ENCODE measurements at regions not wholly inside any gene's neighbourhood (a gene's known extent, or its start where the extent isn't known, plus 50 kb on each side); places are given as distances from the start of the nearest gene placed in this dataset.

DNA sequence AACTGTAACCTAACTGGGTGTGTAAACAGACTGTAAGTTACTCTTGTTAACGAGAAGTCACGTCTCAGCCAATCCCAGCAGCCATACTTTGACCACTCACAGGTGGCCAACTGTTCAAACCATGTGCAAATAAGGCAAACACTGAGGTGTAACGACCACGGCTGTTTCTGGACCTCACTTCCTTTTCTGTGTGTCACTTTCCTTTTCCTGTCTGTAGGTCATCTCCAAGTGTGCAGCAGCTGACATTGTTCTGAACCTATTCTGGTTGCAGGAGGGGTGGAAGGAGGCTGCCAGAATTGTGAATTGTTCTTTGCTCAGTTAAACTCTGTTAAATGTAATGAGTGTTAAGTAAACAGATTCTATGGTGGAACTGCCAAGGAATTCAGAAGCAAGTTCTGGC, 627.4 kb downstream of the KCNJ2 start:
- DNase-seq (ENCODE audit: low read depth), result no peak

DNA sequence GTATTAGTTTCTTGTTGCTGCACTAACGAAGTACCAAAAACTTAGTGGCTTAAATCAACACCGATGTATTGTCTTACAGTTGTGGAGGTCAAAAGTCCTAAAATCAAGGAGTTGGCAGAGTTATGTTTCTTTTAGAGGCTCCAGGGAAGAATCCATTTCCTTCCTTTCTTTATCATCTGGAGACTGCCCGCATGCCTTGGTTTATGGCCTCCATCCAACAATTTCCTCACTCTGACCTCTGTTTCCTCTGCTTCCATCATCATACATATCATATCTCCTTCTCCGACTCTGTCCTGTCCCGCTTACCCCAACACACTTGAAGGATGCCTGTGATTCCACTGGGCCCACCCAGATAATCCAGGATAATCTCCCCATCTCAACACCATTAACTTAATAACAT, 627.8 kb downstream of the KCNJ2 start:
- peak; percentile 15 for DNase-seq (ENCODE audit: low read depth)

DNA sequence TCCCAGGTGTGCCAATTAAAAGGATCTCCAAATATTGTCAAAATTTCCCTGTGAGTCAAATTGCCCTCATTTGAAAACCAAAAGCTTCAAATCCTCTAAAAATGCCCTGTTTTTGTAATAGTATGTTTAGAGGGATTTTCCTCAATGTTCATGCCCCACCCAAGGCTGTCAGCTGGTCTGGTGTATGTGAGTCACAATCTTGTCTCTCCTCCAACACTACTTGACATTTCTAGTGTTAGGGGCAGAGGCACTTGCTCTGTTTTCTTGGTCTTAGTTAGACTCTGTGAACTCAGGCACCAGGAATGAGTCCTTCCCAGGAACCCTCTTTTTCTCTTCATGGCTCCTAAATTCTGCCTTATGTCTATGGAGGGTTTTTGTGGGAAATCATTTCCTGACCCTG, 634.8 kb downstream of the KCNJ2 start:
- peak; percentile 20 for DNase-seq (ENCODE audit: low read depth)

DNA sequence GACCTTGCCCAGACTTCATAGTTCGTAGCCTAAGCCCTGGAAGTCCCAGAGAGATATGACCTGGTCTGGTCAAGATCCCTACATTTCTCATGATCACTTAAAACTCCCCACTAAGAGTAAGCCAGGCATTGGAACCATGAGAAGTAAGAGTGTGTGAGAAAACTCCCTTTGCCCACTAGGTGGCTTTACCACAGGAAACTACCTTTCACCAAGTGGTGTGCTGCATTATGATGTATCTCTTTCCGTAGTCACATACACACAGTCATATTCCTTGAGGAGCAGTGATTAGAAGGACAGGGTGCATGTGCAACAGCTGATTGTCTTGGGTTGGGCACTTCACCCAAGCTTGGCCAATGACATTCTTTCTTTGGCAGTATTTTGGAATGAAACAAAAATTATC, 639.3 kb downstream of the KCNJ2 start:
- DNase-seq (ENCODE audit: low read depth), result no peak

DNA sequence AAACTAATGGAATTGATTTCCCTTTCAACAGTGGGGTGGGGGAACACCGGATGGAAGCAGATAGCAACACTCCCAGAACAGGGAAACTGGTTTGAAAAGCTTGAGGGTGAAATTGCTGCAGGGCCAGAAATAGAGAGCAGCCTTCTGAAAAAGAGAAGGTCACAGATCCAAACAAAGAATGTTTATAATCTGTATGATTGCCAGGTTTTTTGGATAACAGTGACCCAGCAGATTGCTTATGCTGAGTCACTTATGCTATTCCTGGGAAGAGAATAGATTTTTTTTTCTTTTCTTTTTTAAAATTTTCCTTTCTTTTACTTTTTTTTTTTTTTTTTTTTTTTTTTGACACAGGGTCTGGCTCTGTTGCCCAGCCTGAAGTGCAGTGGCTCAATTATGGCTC, 641.3 kb downstream of the KCNJ2 start:
- DNase-seq (ENCODE audit: low read depth), result no peak

DNA sequence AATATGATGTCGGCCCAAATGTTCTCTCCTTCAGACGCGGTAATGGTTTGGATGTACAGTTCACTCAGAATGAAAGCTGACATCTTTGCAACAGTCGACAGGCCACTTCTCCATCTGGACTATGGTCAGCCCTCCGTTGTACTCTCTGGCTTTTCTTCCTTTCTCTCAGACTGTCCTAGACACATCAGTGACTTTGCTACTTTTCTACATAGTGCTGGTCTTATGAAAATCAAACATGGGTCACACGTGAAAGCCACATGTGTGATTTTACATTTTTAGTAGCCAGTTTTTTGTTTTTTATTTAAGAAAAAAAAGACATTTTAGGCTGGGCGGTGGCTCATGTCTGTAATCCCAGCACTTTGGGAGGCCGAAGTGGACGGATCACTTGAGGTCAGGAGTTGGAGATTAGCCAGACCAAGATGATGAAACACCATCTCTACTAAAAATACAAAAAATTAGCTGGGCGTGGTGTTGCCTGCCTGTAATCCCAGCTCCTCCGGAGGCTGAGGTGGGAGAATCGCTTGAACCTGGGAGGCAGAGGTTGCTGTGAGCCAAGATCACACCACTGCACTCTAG, 644.1 kb downstream of the KCNJ2 start:
- DNase-seq (ENCODE audit: low read depth), result peak; percentile 15

DNA sequence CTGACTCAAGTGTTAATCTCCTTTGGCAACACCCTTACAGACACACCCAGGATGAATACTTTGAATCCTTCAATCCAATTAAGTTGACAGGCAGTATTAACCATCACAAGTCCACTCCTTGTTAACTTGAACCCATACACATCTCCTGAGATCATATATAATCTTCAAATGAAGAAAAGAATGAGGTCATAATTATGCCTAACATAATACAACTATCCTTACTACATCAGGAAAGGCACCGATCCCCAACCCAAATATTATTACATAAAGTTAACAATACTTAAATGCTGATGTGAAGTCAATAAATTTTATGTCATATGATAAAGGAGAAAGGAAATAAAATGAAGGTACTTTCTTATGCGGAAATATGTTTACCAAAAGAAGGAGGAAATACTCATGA, 649.9 kb downstream of the KCNJ2 start:
- DNase-seq (ENCODE audit: low read depth), result no peak

DNA sequence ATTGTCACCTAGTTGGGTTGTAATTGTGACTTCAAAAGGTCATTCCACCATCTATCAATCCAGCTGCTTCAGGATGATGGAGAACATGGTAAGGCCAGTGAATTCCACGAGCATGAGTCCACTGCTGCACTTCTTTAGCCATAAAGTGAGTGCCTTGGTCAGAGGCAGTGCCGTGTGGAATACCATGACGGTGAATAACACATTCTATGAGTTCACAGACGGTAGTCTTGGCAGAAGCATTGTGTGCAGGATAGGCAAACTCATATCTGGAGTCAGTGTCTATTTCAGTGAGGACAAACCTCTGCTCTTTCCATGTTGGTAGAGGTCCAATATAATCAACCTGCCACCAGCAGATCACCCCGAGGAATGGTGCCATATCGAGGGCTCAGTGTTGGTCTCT, 650.9 kb downstream of the KCNJ2 start:
- DNase-seq (ENCODE audit: low read depth), result no peak

DNA sequence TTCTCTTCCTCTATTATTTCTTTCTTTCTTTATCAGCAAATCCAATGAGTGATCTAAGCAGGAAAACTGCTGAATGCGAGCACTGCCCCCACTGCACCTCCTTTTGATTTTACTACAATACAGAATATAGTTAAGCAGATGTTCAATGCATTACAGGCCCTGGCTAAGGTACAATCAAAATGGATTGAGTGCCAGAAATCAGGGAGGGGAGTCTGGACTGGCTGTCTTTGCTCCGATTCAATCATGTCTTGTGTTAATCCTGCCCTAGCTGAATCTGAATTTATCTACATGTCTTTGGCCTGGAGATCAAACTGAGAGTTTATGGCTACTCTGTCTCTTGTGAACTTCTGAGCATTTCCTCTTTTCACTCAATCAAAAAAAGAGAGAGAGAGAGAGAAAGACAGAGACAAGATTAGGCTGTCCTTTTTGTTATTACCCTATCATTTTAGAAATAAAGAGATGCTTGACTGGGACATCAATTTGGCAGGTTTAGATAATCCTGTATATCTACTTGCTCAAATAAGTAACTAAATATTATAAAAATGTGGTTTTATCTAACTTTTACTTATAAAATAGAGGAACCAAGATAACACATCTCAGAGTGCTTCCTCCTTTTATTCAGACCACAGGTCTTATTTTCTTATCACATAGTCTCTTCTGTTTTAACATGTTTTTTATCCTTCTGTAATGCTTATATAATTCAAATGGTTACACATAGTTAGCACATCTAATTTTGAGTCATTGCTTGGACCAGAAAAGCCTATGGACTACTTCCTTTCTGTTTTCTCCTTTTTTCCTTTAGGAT, 656.2 kb downstream of the KCNJ2 start:
- no peak for DNase-seq (ENCODE audit: low read depth)

DNA sequence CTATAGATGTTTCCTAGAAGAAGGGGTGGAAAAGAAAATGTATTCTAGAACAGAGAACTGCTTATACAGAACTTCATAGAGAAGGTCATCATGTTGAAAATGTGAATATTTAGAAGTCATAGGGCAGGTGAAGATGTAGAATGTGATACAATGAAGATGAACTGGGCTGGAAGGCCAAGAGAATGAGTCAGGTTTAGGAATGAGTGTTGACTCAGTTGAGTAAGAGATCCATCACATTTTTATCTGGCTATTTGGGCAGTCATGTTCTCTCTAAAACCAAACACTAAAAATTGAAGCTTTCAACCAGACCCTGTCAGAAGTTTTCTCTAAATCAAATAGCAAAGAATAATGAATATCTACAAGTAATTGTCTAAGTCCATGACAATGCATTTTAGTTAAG, 660.5 kb downstream of the KCNJ2 start:
- DNase-seq (ENCODE audit: low read depth), result peak; percentile 4

DNA sequence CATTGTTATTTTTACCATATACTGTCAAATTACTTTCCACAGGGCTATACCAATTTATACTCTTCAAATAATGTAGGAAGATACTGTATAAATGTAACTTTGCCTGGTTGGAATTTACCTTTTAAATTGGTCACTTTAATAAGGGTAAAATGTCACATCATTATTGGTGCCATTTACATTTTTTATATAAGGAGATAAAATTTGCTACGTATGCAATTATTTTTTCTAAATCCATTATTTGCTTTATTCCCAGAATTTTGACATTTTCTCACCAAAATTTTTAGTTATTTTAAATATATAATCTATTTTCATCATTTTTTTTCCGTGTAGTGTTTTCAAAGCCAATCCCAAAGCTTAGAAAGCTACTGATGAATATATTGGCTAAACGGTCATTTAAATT, 664.7 kb downstream of the KCNJ2 start:
- DNase-seq (ENCODE audit: low read depth), result no peak

DNA sequence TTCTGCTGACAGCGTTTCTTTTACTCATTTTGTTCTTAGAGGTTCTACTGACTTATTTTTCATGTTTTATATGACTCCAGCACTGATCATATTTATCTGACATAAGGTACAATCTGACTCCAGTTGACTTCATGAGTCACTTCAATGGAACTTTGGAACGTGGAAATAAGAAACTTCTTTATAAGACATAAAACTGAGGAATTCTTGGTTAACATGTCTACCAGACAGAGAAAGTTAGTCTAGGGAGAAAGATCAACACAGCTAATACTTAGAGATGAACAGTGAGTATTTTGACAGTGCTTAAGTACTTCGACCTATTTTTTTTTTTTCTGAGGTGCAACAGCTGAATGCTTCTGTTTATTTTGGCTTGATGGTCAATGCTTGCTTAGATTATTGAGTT, 679.5 kb downstream of the KCNJ2 start:
- peak; percentile 72 for DNase-seq (ENCODE audit: low read depth)

DNA sequence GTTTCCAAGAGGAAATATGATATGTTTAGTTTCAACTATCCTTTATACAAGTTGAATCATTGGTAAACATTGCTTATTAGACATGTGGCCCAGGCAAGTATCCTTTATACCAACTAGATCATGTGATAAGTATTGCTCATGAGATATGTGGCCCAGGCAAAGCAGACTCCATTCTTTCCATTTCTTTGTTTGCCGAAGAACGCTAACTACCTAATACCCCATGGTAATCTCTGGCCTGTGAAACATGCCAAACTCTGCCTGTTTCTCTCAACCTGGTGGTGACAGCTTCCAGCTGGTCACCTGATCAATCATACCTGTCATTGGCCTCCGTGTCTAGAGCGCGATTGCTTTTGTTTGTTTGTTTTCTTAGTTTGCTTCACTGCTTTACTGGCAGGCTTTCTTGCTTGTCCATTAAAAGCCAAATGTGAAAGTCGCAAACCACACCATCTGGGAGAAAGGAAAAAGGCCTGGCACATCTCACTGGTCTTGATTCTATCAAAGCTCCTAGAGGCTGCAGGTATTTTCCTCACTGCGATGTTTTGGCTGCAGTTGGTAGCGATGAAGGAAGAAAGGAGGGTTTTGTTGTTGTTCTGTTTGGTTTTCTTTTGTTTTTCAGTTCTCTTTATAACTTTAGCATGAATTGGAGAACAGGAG, 686.2 kb downstream of the KCNJ2 start:
- DNase-seq (ENCODE audit: low read depth), result peak; percentile 61

DNA sequence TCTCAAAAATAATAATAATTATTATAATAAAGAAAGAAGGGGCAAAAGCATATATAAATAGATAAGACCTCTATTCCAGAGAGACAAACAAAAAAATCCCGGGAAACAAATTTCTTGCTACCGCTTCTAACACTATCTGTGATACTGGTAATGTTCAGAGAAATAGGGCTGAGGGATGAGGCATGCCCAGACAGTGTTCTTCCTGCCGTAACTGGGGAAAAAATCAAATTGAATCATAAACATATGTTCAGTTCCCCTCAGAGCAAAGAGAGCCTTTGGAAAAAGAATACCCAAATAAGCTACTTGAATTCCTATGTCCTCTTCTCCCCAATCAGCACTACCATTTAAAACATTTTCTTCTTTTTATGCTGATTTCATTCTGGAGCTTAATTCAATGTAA, 688.0 kb downstream of the KCNJ2 start:
- no peak for DNase-seq (ENCODE audit: low read depth)

DNA sequence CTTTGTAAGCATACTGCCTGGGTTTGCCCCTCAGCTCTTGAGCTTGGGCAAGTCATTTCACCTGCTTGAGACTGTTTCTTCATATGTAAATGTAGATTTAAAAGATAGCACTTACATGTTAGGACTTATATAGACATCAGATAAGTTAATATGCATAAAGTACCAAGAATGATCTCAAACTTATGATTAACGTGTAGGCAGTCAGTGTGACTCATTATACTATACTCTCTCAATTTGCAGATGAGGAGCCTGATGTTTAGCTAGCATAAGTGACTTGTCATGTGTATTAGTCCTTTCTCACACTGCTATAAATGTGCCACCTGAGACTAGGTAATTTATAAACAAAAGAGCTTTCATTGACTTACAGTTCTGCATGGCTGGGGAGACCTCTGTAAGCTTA, 690.5 kb downstream of the KCNJ2 start:
- no peak for DNase-seq (ENCODE audit: low read depth)

DNA sequence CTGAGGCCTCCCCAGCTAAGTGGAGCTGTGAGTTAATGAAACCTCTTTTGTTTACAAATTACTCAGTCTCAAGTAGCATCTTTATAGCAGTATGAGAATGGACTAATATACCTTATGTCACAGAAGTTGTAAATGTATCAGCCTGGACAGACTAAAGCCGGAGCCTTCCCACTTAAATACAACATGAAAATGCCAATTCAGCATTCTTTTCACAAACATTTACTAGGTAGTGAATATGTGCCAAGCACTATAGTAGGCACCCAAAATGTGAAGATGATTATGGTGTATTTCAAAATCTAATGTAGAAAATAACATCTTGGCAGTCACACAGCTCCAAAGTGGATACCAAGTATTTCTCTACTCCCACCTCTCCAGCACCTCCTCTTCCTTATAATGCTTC, 693.0 kb downstream of the KCNJ2 start:
- DNase-seq (ENCODE audit: low read depth), result no peak

DNA sequence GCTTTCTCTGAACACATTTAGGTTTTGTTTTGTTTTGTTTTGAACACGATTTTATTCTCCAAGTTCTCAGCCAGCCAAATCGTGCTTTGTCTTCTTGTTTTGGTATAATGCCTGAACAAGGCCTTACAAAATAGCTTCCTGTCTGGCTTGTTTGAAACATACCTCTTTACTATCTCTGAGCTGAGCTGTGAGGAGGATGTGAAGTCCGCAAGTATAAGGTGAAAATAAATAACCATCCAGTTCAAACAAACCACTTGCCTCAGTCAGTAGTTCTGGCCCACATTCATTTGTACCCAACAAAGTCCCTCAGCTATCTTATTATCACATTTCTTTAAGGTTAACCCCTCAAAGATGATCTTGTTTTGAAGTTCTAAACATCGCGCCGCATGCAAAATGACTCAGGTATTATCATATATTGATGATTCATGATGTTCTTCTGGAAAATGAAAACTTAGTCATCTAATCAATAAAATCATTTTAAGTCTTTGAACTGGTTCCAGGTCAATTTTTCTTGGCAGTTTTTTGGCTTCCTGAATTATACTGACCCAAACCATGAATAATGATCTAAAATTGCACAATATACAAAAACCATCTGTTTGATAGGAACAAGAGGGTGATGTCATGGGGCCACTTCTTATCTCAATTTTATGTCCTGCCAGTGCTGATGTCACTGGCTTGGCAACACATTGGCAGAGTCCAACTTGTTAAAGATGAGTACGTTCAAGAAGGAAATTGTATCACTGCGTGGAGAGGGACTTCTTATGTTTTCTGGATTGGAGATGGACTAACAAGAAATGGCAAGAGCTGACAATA, 694.3 kb downstream of the KCNJ2 start:
- DNase-seq (ENCODE audit: low read depth), result peak; percentile 14

DNA sequence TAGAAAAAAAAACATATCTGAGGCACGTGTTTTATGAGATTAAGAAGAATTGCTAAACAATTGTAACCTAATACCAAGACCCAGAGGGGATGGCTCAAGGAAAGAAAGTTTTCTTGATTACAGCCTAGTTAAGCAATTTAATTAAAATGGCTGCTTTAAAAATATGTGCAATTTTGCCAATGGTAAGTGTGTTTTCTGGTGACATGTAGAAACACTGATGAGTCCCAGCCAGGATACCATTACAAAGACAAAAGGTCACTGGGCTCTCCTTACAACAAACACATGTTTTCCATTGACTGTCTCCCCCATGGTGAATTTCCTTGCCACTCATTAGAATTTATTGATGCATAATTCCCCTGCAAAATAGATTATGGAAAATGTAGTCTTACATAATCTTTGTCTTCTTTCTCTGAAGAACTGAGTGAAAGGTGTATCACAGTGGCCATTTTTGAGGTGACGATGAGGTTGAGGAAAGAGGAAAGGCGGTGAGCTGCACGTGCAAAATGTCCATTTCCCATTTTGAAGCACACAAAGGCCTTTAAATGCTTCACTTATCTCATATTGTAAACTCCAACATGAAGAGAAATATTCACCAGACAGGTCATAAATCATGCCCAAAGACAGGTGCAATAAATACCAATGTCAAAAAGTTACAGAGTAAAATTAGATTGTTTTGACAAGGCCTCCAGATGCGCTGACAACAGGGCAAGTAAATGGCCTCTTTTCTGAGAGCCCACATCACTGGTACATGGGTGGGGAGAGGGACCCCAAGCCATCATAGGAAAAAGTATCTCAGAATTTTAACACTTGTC, 696.9 kb downstream of the KCNJ2 start:
- no peak for DNase-seq (ENCODE audit: low read depth)

DNA sequence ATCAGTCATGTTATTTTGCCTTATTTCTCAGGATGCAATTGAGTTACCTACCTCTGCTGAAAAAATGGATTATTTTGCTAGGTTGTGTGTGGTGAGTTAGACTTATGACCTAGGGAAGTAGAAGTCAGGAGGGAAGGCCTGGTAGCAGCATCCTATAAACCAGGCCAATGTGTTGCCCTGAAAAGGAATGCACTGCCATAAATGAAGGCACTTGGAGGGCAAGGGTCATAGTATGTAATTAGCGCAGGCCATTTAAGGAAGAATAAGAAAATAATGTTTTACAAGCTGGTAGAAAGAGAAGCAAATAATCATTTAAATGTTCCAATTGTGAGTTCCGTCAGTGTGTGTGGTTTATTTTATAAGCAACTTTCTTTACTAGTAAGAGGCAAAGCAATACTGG, 698.8 kb downstream of the KCNJ2 start:
- no peak for DNase-seq (ENCODE audit: low read depth)

DNA sequence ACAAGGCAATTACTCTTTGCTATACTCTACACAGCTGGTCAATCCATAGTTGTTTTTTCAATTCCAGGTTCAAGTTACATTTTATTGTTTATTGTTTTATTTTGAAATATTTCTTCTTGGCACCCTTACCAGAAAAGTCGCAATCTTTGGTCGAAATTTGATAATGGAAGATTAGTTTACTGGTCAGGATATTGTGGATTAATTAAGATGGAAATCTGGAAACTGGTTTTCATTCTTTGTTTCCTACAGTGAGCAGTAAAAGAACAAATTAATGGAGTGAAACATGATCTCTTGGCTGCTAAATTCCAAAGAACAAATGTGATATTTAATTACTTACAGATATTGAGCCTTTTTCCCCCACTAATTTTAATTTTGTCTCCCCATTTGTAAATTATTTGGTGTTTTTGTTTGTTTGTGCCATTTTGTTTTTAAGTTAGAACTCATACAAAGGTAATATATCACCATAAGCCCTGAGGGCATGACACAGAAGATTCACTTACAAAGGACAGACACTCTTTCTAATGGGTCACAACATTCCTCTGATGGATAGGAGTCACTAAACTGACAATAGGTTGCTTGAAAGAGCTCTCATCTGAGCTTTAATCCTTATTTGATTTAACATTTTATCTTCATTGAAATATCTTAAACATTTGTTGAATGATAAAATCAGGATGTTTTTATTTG, 700.2 kb downstream of the KCNJ2 start:
- no peak for DNase-seq (ENCODE audit: low read depth)

DNA sequence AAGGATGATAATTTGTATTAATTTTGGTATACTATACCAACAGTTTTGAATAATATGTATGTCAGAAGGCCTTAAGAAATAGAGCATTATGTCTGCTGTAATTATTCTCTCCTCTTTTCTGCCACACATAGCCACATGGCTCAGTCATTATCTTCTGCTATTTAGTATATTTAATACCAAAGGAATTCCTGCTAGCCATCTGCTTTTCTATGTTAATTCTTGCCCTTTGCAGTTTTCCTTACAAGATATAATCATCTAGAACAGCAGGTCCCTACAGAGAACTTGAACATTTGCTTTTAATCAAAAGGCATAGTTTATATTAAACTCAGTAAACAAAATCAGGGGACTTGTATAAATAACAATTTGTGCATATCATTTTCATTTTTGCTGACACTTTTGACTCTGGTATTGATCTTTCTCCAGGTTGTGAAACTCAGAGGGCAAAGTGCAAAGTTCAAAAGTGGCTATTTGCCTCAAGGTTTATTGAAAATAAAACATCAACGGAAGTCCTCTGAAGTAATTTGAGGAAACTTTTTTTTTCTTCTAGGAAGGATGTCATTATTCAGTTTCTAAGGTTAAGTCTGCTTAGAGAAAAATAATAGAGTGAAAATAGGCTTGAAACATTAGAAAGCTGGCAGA, 702.0 kb downstream of the KCNJ2 start:
- no peak for DNase-seq (ENCODE audit: low read depth)

Measured in iris pigment epithelial cell (primary cell).